Neural cell (in vitro differentiated cells): ENCODE measurements at regions not wholly inside any gene's neighbourhood (a gene's known extent, or its start where the extent isn't known, plus 50 kb on each side); places are given as distances from the start of the nearest gene placed in this dataset.
A peak's percentile ranks its signal among the peaks of the same experiment; 100 is the strongest.

Source experiments
- H2AFZ ChIP-seq: fragments of 200-600, 300-800 bp; sonication (generic), shearing (Covaris generic); 2 replicates; pipeline ENCODE4 v1.6.0; 2014; ENCODE audit warnings: low read depth, mild to moderate bottlenecking, antibody characterized with exemption, low read length, moderate library complexity
- H3F3A ChIP-seq: fragments of 200-600 bp; shearing (Covaris generic); 2 replicates; pipeline ENCODE4 v1.6.1; 2016; ENCODE audit warnings: mild to moderate bottlenecking, moderate library complexity, mixed read lengths, antibody characterized with exemption, low read length; ENCODE audit not compliant: insufficient read depth, poor library complexity, severe bottlenecking
- H3K27ac ChIP-seq: fragments of 200-600, 300-800 bp; sonication (generic), shearing (Covaris generic); 2 replicates; pipeline ENCODE4 v1.5.1; 2014; ENCODE audit warnings: mild to moderate bottlenecking, low read length, moderate library complexity
- H3K27me3 ChIP-seq: fragments of 300-800, 200-600 bp; sonication (generic), shearing (Covaris generic); 2 replicates; pipeline ENCODE4 v1.6.0; 2014; ENCODE audit warnings: mild to moderate bottlenecking, low read depth, low read length, moderate library complexity; ENCODE audit not compliant: insufficient read depth
- H3K36me3 ChIP-seq: fragments of 300-800, 200-600 bp; sonication (generic), shearing (Covaris generic); 2 replicates; pipeline ENCODE4 v1.5.1; 2014; ENCODE audit warnings: mild to moderate bottlenecking, antibody characterized with exemption, low read length, moderate library complexity; ENCODE audit not compliant: insufficient read depth
- H3K4me2 ChIP-seq: fragments of 300-800, 200-600 bp; sonication (generic), shearing (Covaris generic); 2 replicates; pipeline ENCODE4 v1.6.0; 2014; ENCODE audit warnings: mild to moderate bottlenecking, low read length
- H3K4me3 ChIP-seq: fragments of 300-800, 200-600 bp; sonication (generic), shearing (Covaris generic); 2 replicates; pipeline ENCODE4 v1.5.1; 2014; ENCODE audit warnings: mild to moderate bottlenecking, low read length, moderate library complexity
- H3K79me2 ChIP-seq: fragments of 200-600 bp; shearing (Covaris generic); replicated peaks from 2 replicates; pipeline ENCODE4 v1.6.0; 2014; ENCODE audit warnings: mild to moderate bottlenecking, low read length, moderate library complexity; ENCODE audit not compliant: insufficient read depth
- H3K9ac ChIP-seq: fragments of 300-800, 200-600 bp; sonication (generic), shearing (Covaris generic); 2 replicates; pipeline ENCODE4 v1.6.1; 2016; ENCODE audit warnings: mild to moderate bottlenecking, low read length, mixed read lengths
- H3K9me2 ChIP-seq: fragments of 200-600 bp; shearing (Covaris generic); 2 replicates; pipeline ENCODE4 v1.6.1; 2016; ENCODE audit warnings: mild to moderate bottlenecking, low read length, mixed read lengths; ENCODE audit not compliant: insufficient read depth
- H3K9me3 ChIP-seq: fragments of 200-600, 300-800 bp; sonication (generic), shearing (Covaris generic); 2 replicates; pipeline ENCODE4 v1.6.1; 2016; ENCODE audit warnings: mild to moderate bottlenecking, mixed run types, low read length, moderate library complexity, mixed read lengths
- H4K20me1 ChIP-seq: fragments of 200-600 bp; shearing (Covaris generic); 2 replicates; pipeline ENCODE4 v1.6.1; 2016; ENCODE audit warnings: mild to moderate bottlenecking, mixed run types; ENCODE audit not compliant: insufficient read depth
- CTCF ChIP-seq: fragments of 450-650 bp; IDR thresholded peaks from 2 replicates; pipeline ENCODE4 v1.5.1; 2014; ENCODE audit warnings: antibody characterized with exemption, mild to moderate bottlenecking, moderate library complexity; ENCODE audit not compliant: poor library complexity, severe bottlenecking
- EP300 ChIP-seq: fragments of 450-650 bp; conservative IDR thresholded peaks from 2 replicates; pipeline ENCODE4 v1.6.1; 2014; ENCODE audit warnings: antibody characterized with exemption, mild to moderate bottlenecking, moderate library complexity; ENCODE audit not compliant: poor library complexity, severe bottlenecking
- EZH2 ChIP-seq: fragments of 200-600, 300-800 bp; shearing (Covaris generic), sonication (generic); IDR thresholded peaks from 2 replicates; pipeline ENCODE4 v1.6.1; 2014; ENCODE audit warnings: antibody characterized with exemption, low read length, borderline replicate concordance, mild to moderate bottlenecking; ENCODE audit not compliant: insufficient read depth, poor library complexity, severe bottlenecking
- MXI1 ChIP-seq: fragments of 450-650 bp; conservative IDR thresholded peaks from 2 replicates; pipeline ENCODE4 v1.6.1; 2014; ENCODE audit warnings: antibody characterized with exemption, mild to moderate bottlenecking; ENCODE audit not compliant: poor library complexity, severe bottlenecking
- POLR2AphosphoS5 ChIP-seq: IDR thresholded peaks from 2 replicates; pipeline ENCODE4 v1.6.1; 2012
- RAD21 ChIP-seq: fragments of 450-650 bp; conservative IDR thresholded peaks from 2 replicates; pipeline ENCODE4 v1.6.1; 2014; ENCODE audit warnings: antibody characterized with exemption, mild to moderate bottlenecking, moderate library complexity
- REST ChIP-seq: IDR thresholded peaks from 2 replicates; pipeline ENCODE4 v1.6.1; 2012; ENCODE audit warnings: borderline replicate concordance
- SMC3 ChIP-seq: fragments of 450-650 bp; conservative IDR thresholded peaks from 2 replicates; pipeline ENCODE4 v1.6.1; 2014; ENCODE audit warnings: antibody characterized with exemption, mild to moderate bottlenecking, moderate library complexity; ENCODE audit not compliant: poor library complexity
- TAF1 ChIP-seq: IDR thresholded peaks from 2 replicates; pipeline ENCODE4 v1.6.1; 2012; ENCODE audit warnings: low read depth

GRCh38 chr2:129233166-129233565, 746.3 kb upstream of the RAB6C start:
- Histone ChIP-seq H3F3A (no peaks in the 10 kb centered on the region), H2AFZ (no peak overlapping the region), H3K4me2 (no peak overlapping the region), H3K27ac (no peak overlapping the region), H3K9me3 (no peaks in the 10 kb centered on the region), H3K36me3 (no peaks in the 10 kb centered on the region), H3K9ac (no peak overlapping the region), H3K27me3 (no peaks in the 10 kb centered on the region), H3K79me2 (no peaks in the 10 kb centered on the region), H3K4me3 (no peak overlapping the region), H4K20me1 (no peaks in the 10 kb centered on the region), H3K9me2 (no peaks in the 10 kb centered on the region)
- TF ChIP-seq EP300 (no peak), CTCF (no peak), POLR2AphosphoS5 (no peak), SMC3 (no peak), REST (no peak), TAF1 (no peak), EZH2 (no peak), RAD21 (no peak), MXI1 (no peak)

- no peak overlapping the region for H2AFZ ChIP-seq
- no peak overlapping the region for H3K27ac ChIP-seq
- H3K4me3 ChIP-seq, result no peak overlapping the region
- H3K79me2 ChIP-seq, result no peaks in the 10 kb centered on the region
- no peaks in the 10 kb centered on the region for H3K9me3 ChIP-seq
- no peak overlapping the region for H3K4me2 ChIP-seq
- TF ChIP-seq CTCF (peak; percentile 65), RAD21 (peak; percentile 77), POLR2AphosphoS5 (no peak), SMC3 (peak; percentile 77)
- no peaks in the 10 kb centered on the region for H3F3A ChIP-seq
- H3K36me3 ChIP-seq, result no peaks in the 10 kb centered on the region
- no peaks in the 10 kb centered on the region for H3K9me2 ChIP-seq
- H4K20me1 ChIP-seq, result no peaks in the 10 kb centered on the region
- H3K9ac ChIP-seq, result no peak overlapping the region
- no peaks in the 10 kb centered on the region for H3K27me3 ChIP-seq
Measured at GRCh38 chr2:129233751-129234406, 745.6 kb upstream of the RAB6C start.
